ENCODE measurements at regions not wholly inside any gene's neighbourhood (a gene's known extent, or its start where the extent isn't known, plus 50 kb on each side); places are given as distances from the start of the nearest gene placed in this dataset.

DNA sequence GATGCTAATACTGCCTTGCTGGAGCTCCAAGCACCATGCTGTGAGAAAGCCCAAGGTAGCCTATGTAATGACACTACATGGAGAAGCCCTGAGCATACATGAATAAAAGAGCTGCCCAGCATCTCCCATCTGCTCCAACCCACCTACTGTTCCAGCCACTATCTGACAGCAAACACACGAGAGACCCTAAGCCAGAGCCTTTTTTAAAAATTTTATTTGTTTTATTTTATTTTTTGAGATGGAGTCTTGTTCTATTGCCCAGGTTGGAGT lies 95.2 kb upstream of the PRICKLE1 start:
- TF ChIP-seq ZNF529 (tag by site-specific recombination; IDR thresholded peaks at IDR 0.05; ENCODE audit: insufficient replicate concordance) (no peak), HOXA7 (CRISPR knock-in tag; IDR thresholded peaks at IDR 0.05; ENCODE audit: borderline replicate concordance) (no peak), ZNF10 (tag by site-specific recombination; IDR thresholded peaks at IDR 0.05) (no peak), ZNF292 (tag by site-specific recombination; IDR thresholded peaks at IDR 0.05; ENCODE audit: borderline replicate concordance, low read depth) (no peak), ZFP41 (tag by site-specific recombination; IDR thresholded peaks at IDR 0.05; ENCODE audit: borderline replicate concordance) (no peak), ZNF530 (tag by site-specific recombination; IDR thresholded peaks at IDR 0.05; ENCODE audit: low read depth) (no peak), FEZF1 (tag by site-specific recombination; IDR thresholded peaks at IDR 0.05) (no peak), CTCF (tag by site-specific recombination; IDR thresholded peaks at IDR 0.05) (no peak), ZNF677 (tag by site-specific recombination; IDR thresholded peaks at IDR 0.05) (no peak)
- TF ChIP-seq, protein P1, sequence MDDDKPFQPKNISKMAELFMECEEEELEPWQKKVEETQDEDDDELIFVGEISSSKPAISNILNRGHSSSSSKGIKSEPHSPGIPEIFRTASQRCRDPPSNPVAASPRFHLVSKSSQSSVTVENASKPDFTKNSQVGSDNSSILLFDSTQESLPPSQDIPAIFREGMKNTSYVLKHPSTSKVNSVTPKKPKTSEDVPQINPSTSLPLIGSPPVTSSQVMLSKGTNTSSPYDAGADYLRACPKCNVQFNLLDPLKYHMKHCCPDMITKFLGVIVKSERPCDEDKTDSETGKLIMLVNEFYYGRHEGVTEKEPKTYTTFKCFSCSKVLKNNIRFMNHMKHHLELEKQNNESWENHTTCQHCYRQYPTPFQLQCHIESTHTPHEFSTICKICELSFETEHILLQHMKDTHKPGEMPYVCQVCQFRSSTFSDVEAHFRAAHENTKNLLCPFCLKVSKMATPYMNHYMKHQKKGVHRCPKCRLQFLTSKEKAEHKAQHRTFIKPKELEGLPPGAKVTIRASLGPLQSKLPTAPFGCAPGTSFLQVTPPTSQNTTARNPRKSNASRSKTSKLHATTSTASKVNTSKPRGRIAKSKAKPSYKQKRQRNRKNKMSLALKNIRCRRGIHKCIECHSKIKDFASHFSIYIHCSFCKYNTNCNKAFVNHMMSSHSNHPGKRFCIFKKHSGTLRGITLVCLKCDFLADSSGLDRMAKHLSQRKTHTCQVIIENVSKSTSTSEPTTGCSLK (tag by site-specific recombination; IDR thresholded peaks at IDR 0.05) = no peak
- TF ChIP-seq, protein P2, sequence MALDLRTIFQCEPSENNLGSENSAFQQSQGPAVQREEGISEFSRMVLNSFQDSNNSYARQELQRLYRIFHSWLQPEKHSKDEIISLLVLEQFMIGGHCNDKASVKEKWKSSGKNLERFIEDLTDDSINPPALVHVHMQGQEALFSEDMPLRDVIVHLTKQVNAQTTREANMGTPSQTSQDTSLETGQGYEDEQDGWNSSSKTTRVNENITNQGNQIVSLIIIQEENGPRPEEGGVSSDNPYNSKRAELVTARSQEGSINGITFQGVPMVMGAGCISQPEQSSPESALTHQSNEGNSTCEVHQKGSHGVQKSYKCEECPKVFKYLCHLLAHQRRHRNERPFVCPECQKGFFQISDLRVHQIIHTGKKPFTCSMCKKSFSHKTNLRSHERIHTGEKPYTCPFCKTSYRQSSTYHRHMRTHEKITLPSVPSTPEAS (tag by site-specific recombination; IDR thresholded peaks at IDR 0.05) = no peak
- TF ChIP-seq, protein P3, sequence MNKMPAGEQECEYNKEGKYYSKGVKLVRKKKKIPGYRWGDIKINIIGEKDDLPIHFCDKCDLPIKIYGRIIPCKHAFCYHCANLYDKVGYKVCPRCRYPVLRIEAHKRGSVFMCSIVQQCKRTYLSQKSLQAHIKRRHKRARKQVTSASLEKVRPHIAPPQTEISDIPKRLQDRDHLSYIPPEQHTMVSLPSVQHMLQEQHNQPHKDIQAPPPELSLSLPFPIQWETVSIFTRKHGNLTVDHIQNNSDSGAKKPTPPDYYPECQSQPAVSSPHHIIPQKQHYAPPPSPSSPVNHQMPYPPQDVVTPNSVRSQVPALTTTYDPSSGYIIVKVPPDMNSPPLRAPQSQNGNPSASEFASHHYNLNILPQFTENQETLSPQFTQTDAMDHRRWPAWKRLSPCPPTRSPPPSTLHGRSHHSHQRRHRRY (tag by site-specific recombination; IDR thresholded peaks at IDR 0.05) = no peak
